ENCODE measurements at regions not wholly inside any gene's neighbourhood (a gene's known extent, or its start where the extent isn't known, plus 50 kb on each side); places are given as distances from the start of the nearest gene placed in this dataset.

DNA sequence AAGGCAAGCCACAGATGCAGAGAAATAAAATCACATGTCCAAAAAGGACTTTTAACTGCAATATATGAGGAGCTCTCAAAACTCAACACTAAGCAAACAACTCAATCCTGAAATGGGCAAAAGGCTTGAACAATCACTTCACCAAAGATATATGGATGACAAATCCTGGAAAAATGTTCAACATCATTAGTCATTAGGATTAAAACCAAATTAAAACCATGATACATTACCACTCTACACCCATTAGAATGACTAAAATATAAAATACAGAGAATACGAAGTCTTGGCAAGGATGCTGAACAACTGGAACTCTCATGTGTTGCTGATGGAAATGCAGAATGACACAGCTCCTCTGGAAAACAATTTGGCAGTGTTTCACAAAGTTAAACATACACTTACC, 277.4 kb downstream of the TLE1 start:
- H3K27ac ChIP-seq = no peak overlapping the region
- H3K36me3 ChIP-seq (ENCODE audit: insufficient read depth in 1 of 2, low read depth in 1 of 2) = no peaks in the 10 kb centered on the region
- intact Hi-C loops (cut with DNase I) = loop anchor here in 1 of 2 donors (5.0 kb wide), 1 partner anchor 40 kb away; no protein-coding TSS in a partner anchor
- DNase-seq = no peak
- H3K9me3 ChIP-seq = no peaks in the 10 kb centered on the region
- no peak for ATAC-seq
- no peaks in the 10 kb centered on the region for H3K27me3 ChIP-seq (ENCODE audit: insufficient read depth in 3 of 3, low read length in 2 of 3)
- peaks cover 23% of the 10 kb centered on the region for H3K4me1 ChIP-seq
- TF ChIP-seq, protein P1, sequence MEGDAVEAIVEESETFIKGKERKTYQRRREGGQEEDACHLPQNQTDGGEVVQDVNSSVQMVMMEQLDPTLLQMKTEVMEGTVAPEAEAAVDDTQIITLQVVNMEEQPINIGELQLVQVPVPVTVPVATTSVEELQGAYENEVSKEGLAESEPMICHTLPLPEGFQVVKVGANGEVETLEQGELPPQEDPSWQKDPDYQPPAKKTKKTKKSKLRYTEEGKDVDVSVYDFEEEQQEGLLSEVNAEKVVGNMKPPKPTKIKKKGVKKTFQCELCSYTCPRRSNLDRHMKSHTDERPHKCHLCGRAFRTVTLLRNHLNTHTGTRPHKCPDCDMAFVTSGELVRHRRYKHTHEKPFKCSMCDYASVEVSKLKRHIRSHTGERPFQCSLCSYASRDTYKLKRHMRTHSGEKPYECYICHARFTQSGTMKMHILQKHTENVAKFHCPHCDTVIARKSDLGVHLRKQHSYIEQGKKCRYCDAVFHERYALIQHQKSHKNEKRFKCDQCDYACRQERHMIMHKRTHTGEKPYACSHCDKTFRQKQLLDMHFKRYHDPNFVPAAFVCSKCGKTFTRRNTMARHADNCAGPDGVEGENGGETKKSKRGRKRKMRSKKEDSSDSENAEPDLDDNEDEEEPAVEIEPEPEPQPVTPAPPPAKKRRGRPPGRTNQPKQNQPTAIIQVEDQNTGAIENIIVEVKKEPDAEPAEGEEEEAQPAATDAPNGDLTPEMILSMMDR (IDR thresholded peaks at IDR 0.05) = no peak
- WGBS, 3 donors = 51 to 65% (median 54%) methylated on average over 1 of the region's 1 CpG
- H3K4me3 ChIP-seq = no peak overlapping the region

DNA sequence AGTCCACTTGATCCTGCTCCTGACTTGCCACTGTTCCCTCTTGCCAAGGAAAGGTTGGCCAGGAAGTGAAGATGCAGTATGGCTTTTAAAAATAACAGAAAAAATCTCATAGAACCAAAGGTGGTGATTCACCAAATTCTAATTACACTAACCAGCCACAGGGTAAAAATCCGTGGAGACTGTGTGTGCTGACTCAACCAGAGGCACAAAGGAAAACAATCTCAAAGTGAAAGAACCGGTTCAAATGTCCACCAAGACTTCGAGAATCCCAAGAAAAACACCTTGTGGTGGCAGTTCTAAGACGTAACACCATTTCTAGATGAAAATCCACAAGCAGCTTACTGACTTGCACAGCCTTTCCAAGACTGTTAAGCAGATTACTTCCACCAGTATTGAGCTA, 279.1 kb downstream of the TLE1 start:
- intact Hi-C loops (cut with DNase I) = loop anchor here in 1 of 2 donors (5.0 kb wide), 1 partner anchor 38 kb away; no protein-coding TSS in a partner anchor
- ATAC-seq = no peak
- Histone ChIP-seq H3K9me3 (no peaks in the 10 kb centered on the region), H3K27ac (no peak overlapping the region), H3K4me3 (no peak overlapping the region), H3K36me3 (ENCODE audit: insufficient read depth in 1 of 2, low read depth in 1 of 2) (no peaks in the 10 kb centered on the region), H3K4me1 (peaks cover 10% of the 10 kb centered on the region), H3K27me3 (ENCODE audit: insufficient read depth in 3 of 3, low read length in 2 of 3) (no peaks in the 10 kb centered on the region)
- DNase-seq = no peak
- TF ChIP-seq, protein P1 (IDR thresholded peaks at IDR 0.05) = no peak
- WGBS, 3 donors = 83 to 92% (median 86%) methylated on average over 4 of the region's 4 CpGs

DNA sequence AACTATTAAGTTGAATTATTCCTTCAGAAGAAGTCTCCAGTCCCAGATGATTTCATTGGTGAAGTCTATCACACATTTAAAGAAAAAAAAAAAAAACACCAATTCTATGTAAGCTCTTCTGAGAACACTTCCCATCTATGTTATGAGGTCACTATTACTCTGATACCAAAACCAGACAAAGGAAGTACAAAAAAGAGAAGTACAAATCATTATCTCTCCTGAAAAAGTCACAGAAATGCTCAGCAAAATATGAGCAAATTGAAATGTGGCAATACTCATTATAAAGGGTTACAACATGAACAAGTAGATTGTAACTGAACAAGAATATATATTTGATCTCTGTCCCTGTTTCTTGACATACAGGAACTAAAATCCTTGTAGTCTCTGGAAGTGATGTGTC, 280.4 kb downstream of the TLE1 start:
- DNase-seq = no peak
- Histone ChIP-seq H3K36me3 (ENCODE audit: insufficient read depth in 1 of 2, low read depth in 1 of 2) (no peaks in the 10 kb centered on the region), H3K9me3 (no peaks in the 10 kb centered on the region), H3K27me3 (ENCODE audit: insufficient read depth in 3 of 3, low read length in 2 of 3) (no peaks in the 10 kb centered on the region), H3K4me3 (no peak overlapping the region), H3K4me1 (peaks cover 4% of the 10 kb centered on the region), H3K27ac (no peak overlapping the region)
- intact Hi-C loops (cut with DNase I) = no loop called here
- ATAC-seq = no peak
- TF ChIP-seq, protein P1 (IDR thresholded peaks at IDR 0.05) = no peak

DNA sequence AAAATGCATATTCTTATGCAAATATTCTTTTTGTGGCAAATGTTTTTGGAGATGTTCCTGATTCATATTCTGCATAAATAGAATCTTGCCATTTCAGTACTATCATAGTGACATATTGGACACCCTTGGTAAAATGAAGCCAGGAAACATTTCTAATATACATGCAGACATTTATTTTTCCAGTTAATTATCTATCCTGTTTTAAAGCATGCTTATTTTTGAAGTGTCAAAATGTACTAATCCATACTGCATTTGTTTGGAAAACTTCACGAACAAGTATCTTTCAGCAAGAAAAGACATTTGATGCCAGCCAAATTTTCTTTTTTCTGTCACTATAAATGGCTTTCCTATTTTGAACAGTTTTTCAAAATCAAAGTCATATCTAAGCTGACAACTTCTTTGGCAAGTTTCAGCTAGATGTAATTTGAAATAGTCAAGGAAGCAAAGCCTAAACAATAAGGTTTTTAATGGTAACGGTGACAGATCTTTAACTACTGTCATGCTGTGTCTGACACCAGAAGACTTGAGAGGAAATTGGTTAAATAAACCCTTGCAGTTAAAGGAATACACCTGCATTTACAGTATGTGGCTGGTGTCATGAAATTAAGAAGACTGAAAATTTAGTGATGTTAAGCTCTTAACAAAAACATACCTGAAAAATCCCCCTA, 284.3 kb downstream of the TLE1 start:
- no peaks in the 10 kb centered on the region for H3K27me3 ChIP-seq (ENCODE audit: insufficient read depth in 3 of 3, low read length in 2 of 3)
- H3K4me3 ChIP-seq = no peak overlapping the region
- DNase-seq (no peak), ATAC-seq (no peak)
- intact Hi-C loops (cut with DNase I) = no loop called here
- 74 to 83% (median 81%) methylated on average over 2 of the region's 2 CpGs for WGBS, 3 donors
- no peak overlapping the region for H3K27ac ChIP-seq
- no peaks in the 10 kb centered on the region for H3K36me3 ChIP-seq (ENCODE audit: insufficient read depth in 1 of 2, low read depth in 1 of 2)
- TF ChIP-seq, protein P1 (IDR thresholded peaks at IDR 0.05) = no peak
- no peaks in the 10 kb centered on the region for H3K9me3 ChIP-seq
- H3K4me1 ChIP-seq = no peaks in the 10 kb centered on the region
